ENCODE measurements at regions not wholly inside any gene's neighbourhood (a gene's known extent, or its start where the extent isn't known, plus 50 kb on each side); places are given as distances from the start of the nearest gene placed in this dataset.

DNA sequence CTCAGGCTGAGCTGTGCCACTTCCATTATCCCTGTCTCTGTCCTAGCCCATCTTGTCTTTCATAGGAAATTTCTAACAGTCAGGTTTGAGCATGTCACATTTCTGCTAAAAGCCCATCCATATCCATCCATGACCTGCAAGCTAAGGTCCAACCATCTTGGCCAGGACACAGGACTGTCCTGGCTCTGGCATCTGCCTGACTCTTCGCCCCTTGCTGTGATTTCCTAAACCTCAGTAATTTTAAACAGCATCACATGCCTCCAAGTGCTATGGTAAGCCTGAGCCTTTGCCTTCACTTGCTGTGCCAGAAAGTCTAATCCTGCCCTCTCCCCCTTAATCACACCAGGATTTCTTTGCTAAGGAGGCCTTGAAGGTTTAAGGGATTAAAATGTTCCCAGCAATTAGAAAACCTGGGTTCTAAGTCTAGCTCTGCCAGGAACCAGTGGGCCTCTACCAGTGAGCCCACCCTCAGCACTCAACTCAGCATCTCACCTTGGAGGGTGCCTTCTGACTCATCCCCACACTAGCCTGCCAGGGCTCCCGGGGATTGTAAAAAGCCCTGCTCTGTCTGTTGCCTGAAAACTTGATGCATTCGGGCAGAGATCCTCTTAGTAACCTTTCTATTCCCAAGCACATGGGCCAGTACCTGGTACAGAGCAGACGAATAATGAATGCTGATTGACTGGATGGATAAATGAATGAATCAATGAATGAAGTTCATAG is 411.0 kb downstream of the LRATD1 start:
- ATAC-seq (ENCODE audit: low read depth in 2 of 2) (no peak), DNase-seq (no peak)
- no peaks in the 10 kb centered on the region for H3K4me1 Mint-ChIP-seq
- H3K9me3 Mint-ChIP-seq, result no peaks in the 10 kb centered on the region
- no peaks in the 10 kb centered on the region for H3K36me3 Mint-ChIP-seq
- H3K27ac Mint-ChIP-seq, result no peak overlapping the region
- H3K4me3 Mint-ChIP-seq, result peak overlapping the region in 1 of 8 donors; percentile 69
- H3K27me3 Mint-ChIP-seq, result peaks cover 5 to 9% (median 7%) of the 10 kb centered on the region in 3 donors

DNA sequence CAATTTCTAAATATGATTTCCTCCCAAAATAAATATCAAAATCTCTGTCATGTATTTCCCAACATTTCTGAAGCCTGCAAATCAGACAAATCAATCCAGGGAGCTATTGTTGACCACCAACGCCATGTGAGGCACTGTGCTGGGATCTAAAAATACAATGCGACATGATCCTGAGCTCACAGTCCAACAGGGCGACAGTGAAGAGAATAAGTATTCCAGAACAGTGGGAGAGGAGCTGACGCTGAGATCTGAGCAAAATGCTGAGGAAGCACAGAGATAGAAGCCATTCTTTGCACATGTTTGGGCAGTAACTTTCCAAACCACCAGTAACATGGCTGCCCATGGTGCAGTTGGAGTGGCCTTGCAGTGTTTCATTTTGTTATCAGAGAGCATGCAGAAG is 412.5 kb downstream of the LRATD1 start:
- ATAC-seq (ENCODE audit: low read depth in 2 of 2), result no peak
- Mint-ChIP-seq H3K4me3 (no peak overlapping the region), H3K27ac (no peak overlapping the region), H3K36me3 (no peaks in the 10 kb centered on the region), H3K27me3 (peaks cover 5 to 9% (median 7%) of the 10 kb centered on the region in 3 donors), H3K9me3 (no peaks in the 10 kb centered on the region), H3K4me1 (no peaks in the 10 kb centered on the region)
- DNase-seq, result no peak

DNA sequence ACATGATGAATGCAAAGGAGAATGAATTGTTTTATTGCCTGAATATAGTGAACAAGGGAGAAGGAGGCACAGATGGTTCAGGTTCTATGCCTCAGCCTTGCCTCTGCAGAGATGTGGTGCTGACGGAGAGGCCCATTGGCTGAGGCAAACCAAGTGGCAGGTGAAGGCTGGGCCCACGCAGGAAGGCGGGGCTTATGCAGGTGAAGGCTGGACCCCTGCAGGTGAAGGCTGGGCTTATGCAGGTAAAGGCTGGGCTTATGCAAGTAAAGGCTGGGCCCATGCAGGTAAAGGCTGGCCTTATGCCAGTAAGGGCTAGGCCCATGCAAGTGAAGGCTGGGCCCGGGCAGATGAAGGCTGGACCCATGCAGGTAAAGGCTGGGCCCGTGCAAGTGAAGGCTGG is 414.7 kb downstream of the LRATD1 start:
- Mint-ChIP-seq H3K4me3 (no peak overlapping the region), H3K9me3 (no peaks in the 10 kb centered on the region), H3K27me3 (peaks cover 0 to 7% (median 0%) of the 10 kb centered on the region in 3 donors), H3K4me1 (no peaks in the 10 kb centered on the region), H3K27ac (no peak overlapping the region), H3K36me3 (no peaks in the 10 kb centered on the region)
- DNase-seq, result no peak
- ATAC-seq (ENCODE audit: low read depth in 2 of 2), result no peak

DNA sequence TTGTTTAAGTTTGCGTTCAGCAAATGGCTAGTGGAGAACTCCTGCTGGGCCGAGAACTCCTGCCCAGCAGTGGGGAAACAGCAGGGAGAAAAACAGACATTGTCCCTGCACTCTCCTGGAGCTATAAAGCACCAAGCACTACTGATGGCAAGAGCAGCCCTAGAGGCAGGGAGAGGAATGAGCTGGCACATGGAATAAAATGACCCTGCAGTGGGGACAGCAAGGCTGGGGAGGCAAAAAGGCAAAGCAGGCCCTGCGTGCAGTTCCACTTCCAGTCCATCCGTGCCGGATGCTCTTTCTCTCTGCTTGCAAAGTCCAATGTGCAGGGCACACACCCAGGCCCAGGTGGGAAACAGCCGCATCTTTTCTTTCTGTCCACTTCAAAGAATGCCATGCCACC is 415.5 kb downstream of the LRATD1 start:
- Mint-ChIP-seq H3K27me3 (peaks cover 0 to 5% (median 0%) of the 10 kb centered on the region in 3 donors), H3K4me3 (no peak overlapping the region), H3K36me3 (no peaks in the 10 kb centered on the region), H3K27ac (no peak overlapping the region), H3K4me1 (no peaks in the 10 kb centered on the region), H3K9me3 (no peaks in the 10 kb centered on the region)
- no peak for ATAC-seq (ENCODE audit: low read depth in 2 of 2)
- no peak for DNase-seq

DNA sequence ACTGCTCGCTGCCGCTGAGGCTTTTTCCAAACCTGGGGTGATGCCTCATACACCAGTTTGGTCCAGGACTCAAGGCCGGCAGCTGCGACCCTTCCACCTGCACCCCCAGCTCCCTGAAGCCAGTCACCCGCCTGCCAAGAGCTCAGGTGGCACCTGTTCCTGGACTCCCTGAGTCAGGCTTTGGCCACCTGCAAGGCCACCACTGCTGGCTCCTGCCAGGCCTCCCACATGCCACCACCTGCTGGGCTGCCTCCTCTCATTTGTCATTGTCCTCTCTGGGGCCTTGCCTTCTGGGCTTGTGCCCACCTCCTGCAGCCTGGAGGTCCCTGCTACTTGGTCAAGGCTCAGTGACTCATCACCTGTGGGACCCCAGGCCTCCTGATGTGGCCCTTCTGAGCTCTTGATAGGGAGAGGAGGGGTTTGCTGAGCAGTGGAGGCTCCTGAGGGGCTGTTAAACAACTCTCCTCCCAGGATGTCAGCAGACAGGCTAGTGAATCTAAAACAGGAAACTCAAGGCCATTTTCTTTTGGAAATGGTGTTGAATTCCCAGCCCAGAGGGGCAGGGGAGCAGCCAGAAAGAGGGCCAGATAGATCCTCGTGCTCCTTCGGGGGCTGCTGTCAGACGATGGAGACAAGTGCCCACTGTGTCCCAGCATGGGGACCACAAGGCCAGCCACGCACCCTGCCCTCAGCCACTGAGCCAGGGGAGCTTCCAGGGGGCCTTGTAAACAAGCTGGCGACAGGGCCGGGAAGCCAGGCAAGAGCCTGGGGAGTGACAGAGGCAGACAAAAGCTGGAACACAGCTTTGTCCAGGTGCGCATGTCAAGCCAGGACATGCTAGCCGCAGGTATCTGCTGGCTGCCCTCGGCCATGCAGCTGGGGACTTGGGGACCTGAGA is 416.8 kb downstream of the LRATD1 start:
- no peaks in the 10 kb centered on the region for H3K27me3 Mint-ChIP-seq
- no peak overlapping the region for H3K4me3 Mint-ChIP-seq
- no peak overlapping the region for H3K27ac Mint-ChIP-seq
- no peaks in the 10 kb centered on the region for H3K9me3 Mint-ChIP-seq
- DNase-seq (no peak), ATAC-seq (ENCODE audit: low read depth in 2 of 2) (no peak)
- no peaks in the 10 kb centered on the region for H3K4me1 Mint-ChIP-seq
- H3K36me3 Mint-ChIP-seq, result no peaks in the 10 kb centered on the region

DNA sequence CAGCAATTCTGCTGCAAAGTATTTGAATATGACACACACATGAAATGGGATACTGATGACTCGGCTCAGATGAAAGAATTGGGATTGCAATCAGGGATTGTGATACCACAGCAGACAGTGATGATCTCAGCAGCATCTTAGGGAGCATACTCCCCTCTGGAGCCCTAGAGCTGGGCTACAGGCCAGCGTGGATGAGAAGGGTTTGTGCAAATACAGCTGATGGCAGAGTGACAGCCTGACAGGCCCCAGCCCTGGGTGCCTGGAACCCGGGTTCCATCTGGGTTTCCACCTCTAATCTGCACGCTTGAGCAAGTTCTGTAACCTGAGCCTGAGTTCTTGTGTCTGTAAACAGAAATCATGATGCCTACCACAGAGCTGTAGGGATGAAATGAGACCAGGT is 418.0 kb downstream of the LRATD1 start:
- Mint-ChIP-seq H3K27ac (no peak overlapping the region), H3K4me1 (no peaks in the 10 kb centered on the region), H3K4me3 (no peak overlapping the region), H3K36me3 (no peaks in the 10 kb centered on the region), H3K9me3 (peaks cover 0 to 3% (median 0%) of the 10 kb centered on the region in 7 donors), H3K27me3 (no peaks in the 10 kb centered on the region)
- ATAC-seq (ENCODE audit: low read depth in 2 of 2) (no peak), DNase-seq (no peak)

DNA sequence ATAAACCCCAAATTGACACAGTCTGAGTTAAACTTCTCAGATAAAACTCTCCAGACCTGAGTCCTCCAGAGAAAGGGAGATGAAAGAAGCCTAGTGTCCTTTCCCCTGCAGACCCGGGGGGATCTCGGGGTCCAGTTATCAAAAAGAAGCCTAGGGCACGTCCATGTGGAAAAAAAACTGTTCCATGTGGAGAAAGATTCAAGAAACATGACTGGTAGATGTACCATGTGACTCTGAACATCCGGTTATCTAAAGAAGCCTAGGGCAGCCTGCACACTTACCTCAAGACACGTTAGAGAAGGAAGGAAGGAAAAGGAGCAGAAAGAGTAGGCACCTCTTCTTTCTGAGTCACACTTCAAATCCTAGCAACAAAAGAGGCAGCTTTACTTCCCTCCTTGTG is 421.0 kb downstream of the LRATD1 start:
- H3K27ac Mint-ChIP-seq, result no peak overlapping the region
- H3K27me3 Mint-ChIP-seq, result peaks cover 0 to 6% (median 0%) of the 10 kb centered on the region in 3 donors
- H3K36me3 Mint-ChIP-seq, result no peaks in the 10 kb centered on the region
- no peak overlapping the region for H3K4me3 Mint-ChIP-seq
- H3K9me3 Mint-ChIP-seq, result peaks cover 0 to 4% (median 0%) of the 10 kb centered on the region in 7 donors
- no peaks in the 10 kb centered on the region for H3K4me1 Mint-ChIP-seq
- no peak for DNase-seq
- ATAC-seq (ENCODE audit: low read depth in 2 of 2), result no peak

DNA sequence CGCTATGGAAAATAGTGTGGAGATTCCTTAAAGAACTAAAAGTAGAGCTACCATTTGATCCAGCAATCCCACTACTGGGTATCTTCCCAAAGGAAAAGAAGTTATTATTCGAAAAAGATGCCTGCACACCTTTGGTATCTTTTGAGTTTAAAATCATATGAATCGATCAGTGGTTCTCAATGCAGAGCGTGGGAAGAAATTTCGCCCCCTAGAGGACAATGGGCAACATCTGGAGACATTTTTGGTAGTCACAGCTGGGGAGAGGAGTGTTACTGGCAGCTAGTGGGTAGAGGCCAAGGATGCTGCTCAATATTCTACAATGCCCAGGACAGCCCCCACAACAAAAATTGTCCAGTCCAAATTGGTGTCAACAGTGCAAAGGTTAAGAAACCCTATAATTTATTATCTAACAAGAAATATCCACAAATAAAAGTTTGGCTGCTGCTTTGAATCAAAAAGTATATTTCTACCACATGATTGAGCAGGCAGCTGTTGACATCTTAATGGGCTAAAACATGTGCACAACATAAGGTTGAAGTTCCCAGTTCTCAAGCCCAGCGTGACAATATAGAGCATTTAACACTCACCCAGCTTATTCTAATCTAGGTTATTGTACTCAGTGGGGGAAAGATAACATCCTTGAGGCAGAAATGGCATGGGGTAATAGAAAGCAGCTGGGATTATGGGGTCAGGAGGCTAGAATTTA is 425.7 kb downstream of the LRATD1 start:
- Mint-ChIP-seq H3K4me3 (no peak overlapping the region), H3K27ac (no peak overlapping the region), H3K9me3 (peaks cover 0 to 8% (median 0%) of the 10 kb centered on the region in 7 donors), H3K4me1 (no peaks in the 10 kb centered on the region), H3K36me3 (no peaks in the 10 kb centered on the region), H3K27me3 (peaks cover 0 to 6% (median 6%) of the 10 kb centered on the region in 3 donors)
- ATAC-seq (ENCODE audit: low read depth in 2 of 2), result no peak
- no peak for DNase-seq

DNA sequence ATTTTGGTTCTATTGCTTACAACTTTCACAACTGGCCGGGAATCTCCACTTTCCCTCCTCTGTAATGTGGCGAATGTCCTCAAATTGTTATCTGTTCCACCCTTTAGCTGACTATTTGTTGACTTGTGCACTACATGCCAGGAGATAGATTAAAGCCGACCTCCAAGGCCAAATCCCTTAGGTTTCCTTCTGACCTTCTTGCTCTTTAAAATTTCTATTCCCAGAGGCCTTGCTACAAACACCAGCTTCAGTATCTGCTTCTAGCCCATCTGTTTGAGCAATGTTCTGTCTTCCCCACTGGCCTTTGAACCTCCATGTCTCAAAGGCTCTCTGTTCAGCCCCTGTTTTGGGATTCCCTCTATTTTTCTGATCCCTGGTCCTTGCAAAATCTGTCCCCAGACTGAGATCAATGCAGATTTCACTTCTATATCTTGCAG is 426.2 kb downstream of the LRATD1 start:
- no peaks in the 10 kb centered on the region for H3K4me1 Mint-ChIP-seq
- H3K4me3 Mint-ChIP-seq, result no peak overlapping the region
- peaks cover 0 to 6% (median 6%) of the 10 kb centered on the region in 3 donors for H3K27me3 Mint-ChIP-seq
- H3K27ac Mint-ChIP-seq, result no peak overlapping the region
- no peaks in the 10 kb centered on the region for H3K36me3 Mint-ChIP-seq
- peaks cover 0 to 10% (median 1%) of the 10 kb centered on the region in 7 donors for H3K9me3 Mint-ChIP-seq
- ATAC-seq (ENCODE audit: low read depth in 2 of 2) (no peak), DNase-seq (no peak)

DNA sequence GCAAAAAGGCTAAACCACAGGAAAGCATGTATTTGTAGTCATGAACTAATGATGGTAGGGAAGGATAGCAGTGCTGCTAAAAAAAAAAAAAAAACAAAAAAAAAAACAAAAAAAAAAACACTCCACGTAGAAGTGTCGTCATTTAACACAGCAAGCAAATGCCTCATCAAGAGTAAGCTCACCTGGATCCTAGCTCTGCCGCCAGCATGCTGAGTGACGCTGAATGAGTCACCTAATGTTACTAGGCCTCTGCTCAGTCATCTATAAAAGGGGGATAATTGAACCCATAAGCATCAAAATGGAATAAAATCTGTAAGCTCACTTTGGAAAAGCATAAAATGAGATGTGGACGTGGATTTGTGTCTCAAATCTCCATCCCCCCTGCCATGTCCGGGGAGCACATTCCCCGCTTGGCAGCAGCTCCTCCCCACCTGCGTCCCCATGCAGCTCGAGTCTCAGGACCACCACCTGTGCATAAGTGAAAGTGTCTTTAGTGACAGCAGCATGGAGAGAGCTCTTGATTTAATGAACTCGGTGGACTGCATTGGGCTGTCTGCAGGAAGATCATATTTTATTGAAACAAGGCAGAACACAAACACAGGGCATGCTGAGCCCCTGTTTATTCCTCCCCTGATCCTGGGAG is 427.5 kb downstream of the LRATD1 start:
- Mint-ChIP-seq H3K27ac (no peak overlapping the region), H3K4me1 (no peaks in the 10 kb centered on the region), H3K27me3 (peaks cover 0 to 6% (median 6%) of the 10 kb centered on the region in 3 donors), H3K36me3 (no peaks in the 10 kb centered on the region), H3K4me3 (no peak overlapping the region), H3K9me3 (peaks cover 0 to 12% (median 4%) of the 10 kb centered on the region in 7 donors)
- ATAC-seq (ENCODE audit: low read depth in 2 of 2) (no peak), DNase-seq (no peak)

DNA sequence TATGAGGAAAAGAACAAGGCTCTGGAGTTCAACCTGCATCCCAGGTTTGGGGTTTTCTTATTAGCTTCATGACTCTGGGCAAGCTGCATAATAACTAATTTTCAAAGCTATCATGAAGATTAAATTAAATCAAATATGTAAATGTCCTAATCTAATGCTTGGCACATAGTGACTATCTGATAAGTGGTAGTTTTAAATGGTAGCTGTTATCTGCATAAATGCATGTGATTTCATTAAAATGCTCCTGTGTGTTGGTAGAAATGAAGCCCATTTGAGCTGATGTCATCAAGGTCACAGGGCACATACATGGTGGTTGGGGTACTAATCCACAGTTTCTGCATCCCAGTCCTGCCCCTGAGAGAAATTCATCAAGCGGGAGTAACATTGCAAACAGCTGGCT is 428.8 kb downstream of the LRATD1 start:
- Mint-ChIP-seq H3K36me3 (no peaks in the 10 kb centered on the region), H3K4me1 (no peaks in the 10 kb centered on the region), H3K27me3 (peaks cover 0 to 6% (median 3%) of the 10 kb centered on the region in 3 donors), H3K9me3 (peaks cover 3 to 24% (median 10%) of the 10 kb centered on the region in 7 donors), H3K4me3 (no peak overlapping the region), H3K27ac (no peak overlapping the region)
- ATAC-seq (ENCODE audit: low read depth in 2 of 2) (no peak), DNase-seq (no peak)

DNA sequence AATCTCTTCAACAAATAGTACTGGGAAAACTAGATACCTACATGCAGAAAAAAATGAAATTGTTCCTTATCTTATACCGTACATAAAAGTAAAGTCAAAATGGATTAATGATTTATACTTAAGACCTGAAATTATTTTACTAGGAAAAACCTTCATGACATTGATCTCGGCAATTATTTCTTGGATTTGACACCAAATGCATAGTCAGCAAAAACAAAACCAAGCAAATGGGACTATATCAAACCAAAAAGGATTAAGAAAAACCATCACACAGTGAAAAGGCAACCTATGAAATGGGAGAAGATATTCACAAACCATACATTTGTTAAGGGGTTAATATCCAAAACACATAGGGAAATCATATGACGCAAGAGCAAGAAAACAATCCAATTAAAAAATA is 433.6 kb downstream of the LRATD1 start:
- H3K27me3 Mint-ChIP-seq, result no peaks in the 10 kb centered on the region
- H3K27ac Mint-ChIP-seq, result no peak overlapping the region
- DNase-seq, result no peak
- ATAC-seq (ENCODE audit: low read depth in 2 of 2), result no peak
- no peaks in the 10 kb centered on the region for H3K4me1 Mint-ChIP-seq
- no peak overlapping the region for H3K4me3 Mint-ChIP-seq
- no peaks in the 10 kb centered on the region for H3K36me3 Mint-ChIP-seq
- H3K9me3 Mint-ChIP-seq, result peaks cover 3 to 31% (median 12%) of the 10 kb centered on the region in 7 donors

DNA sequence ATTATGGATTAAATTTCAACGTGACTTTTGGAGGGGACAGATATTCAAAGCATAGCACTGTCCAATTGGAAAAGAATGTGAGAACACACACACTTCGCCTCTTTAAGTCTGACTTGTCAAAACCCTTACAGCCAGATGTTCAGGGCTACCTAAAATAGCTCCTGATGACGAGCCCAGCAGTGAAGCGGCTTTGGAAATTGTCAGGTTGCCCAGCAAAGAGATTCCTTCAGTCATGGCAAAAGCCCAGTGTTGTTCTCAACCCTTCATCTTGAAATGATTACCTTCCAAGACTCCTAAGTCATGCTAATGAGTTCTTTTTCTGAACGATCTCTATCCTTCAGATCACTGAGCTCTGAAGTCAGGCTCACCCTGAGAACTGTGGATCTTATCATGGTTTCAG is 436.6 kb downstream of the LRATD1 start:
- H3K9me3 Mint-ChIP-seq, result peaks cover under 1 to 26% (median 7%) of the 10 kb centered on the region in 7 donors
- DNase-seq (no peak), ATAC-seq (ENCODE audit: low read depth in 2 of 2) (no peak)
- H3K4me1 Mint-ChIP-seq, result no peaks in the 10 kb centered on the region
- no peaks in the 10 kb centered on the region for H3K27me3 Mint-ChIP-seq
- no peak overlapping the region for H3K4me3 Mint-ChIP-seq
- H3K27ac Mint-ChIP-seq, result peak overlapping the region in 1 of 6 donors; percentile 30
- no peaks in the 10 kb centered on the region for H3K36me3 Mint-ChIP-seq
